Lower leg skin (tissue), 4 donors: ENCODE measurements at regions not wholly inside any gene's neighbourhood (a gene's known extent, or its start where the extent isn't known, plus 50 kb on each side); places are given as distances from the start of the nearest gene placed in this dataset.
A peak's percentile ranks its signal among the peaks of the same experiment; 100 is the strongest.

ENCODE experiments used
- DNase-seq, 2 donors: peaks; one replicate each; pipeline ENCODE4 v3.0.0-alpha.2; 2019; ENCODE audit warnings: low spot score in 2 of 2
- H3K4me3 ChIP-seq: fragments of 200-600 bp; sonication (generic); 2 replicates; pipeline ENCODE4 v1.5.1; 2017; ENCODE audit warnings: mild to moderate bottlenecking, low read depth; ENCODE audit not compliant: poor library complexity, severe bottlenecking
- CTCF ChIP-seq, 3 donors: fragments of 450-650 bp; IDR thresholded peaks; one replicate each; pipeline ENCODE4 v1.5.1; 2016; ENCODE audit warnings: antibody characterized with exemption in 3 of 3, mild to moderate bottlenecking in 3 of 3, moderate library complexity in 2 of 3
- POLR2A ChIP-seq, 2 donors: fragments of 450-650 bp; IDR thresholded peaks; one replicate each; pipeline ENCODE4 v1.6.1; 2016 to 2017; ENCODE audit warnings: antibody characterized with exemption in 2 of 2, mild to moderate bottlenecking in 1 of 2, moderate library complexity in 1 of 2
- WGBS, 2 donors: methylation state at CpG; one replicate each; pipeline ENCODE4 v1.1.5; 2018; 5-methylcytosine and 5-hydroxymethylcytosine counted together
- intact Hi-C: fragments of 100-400 bp; cut with DNase I; formaldehyde crosslinking; loops from one replicate; pipeline ENCODE4 v1.15.0; 2023; ENCODE audit warnings: low total_unique reads

GRCh38 chr9:134980516-134980915 is 62.8 kb upstream of the FCN1 start:
- intact Hi-C loops, result no loop called here
- WGBS, 2 donors, result 84 to 87% methylated on average over 9 of the region's 9 CpGs
- TF ChIP-seq CTCF (IDR thresholded peaks at IDR 0.05) (no peak), POLR2A (IDR thresholded peaks at IDR 0.05) (no peak)
- peak in 1 of 2 donors; percentile 45 for DNase-seq
- no peak overlapping the region for H3K4me3 ChIP-seq

GRCh38 chr9:134980991-134981390 is 63.3 kb upstream of the FCN1 start:
- WGBS, 2 donors, result 85 to 88% methylated on average over 9 to 10 of the region's 10 CpGs

GRCh38 chr9:134981829-134982228 is 64.1 kb upstream of the FCN1 start:
- DNase-seq, result peak in 1 of 2 donors; percentile 28
- H3K4me3 ChIP-seq, result no peak overlapping the region
- 92 to 95% methylated on average over 11 of the region's 11 CpGs for WGBS, 2 donors
- intact Hi-C loops, result no loop called here
- TF ChIP-seq POLR2A (IDR thresholded peaks at IDR 0.05) (no peak), CTCF (IDR thresholded peaks at IDR 0.05) (no peak)

More at GRCh38 chr9:134980991-134981390, 63.3 kb upstream of the FCN1 start:
- TF ChIP-seq POLR2A (IDR thresholded peaks at IDR 0.05) (no peak), CTCF (IDR thresholded peaks at IDR 0.05) (no peak)
- peak in 1 of 2 donors; percentile 46 for DNase-seq
- H3K4me3 ChIP-seq, result no peak overlapping the region
- intact Hi-C loops, result no loop called here

- TF ChIP-seq POLR2A (IDR thresholded peaks at IDR 0.05), result no peak
- no peak for TF ChIP-seq CTCF (IDR thresholded peaks at IDR 0.05)
- DNase-seq, result peak in 1 of 2 donors; percentile 46
- WGBS, 2 donors, result 82 to 84% methylated on average over 8 of the region's 8 CpGs
- H3K4me3 ChIP-seq, result no peak overlapping the region
- intact Hi-C loops, result no loop called here
Measured at GRCh38 chr9:134982311-134982710, 64.6 kb upstream of the FCN1 start.

- H3K4me3 ChIP-seq, result no peak overlapping the region
- peak in 1 of 2 donors; percentile 79 for DNase-seq
- TF ChIP-seq CTCF (IDR thresholded peaks at IDR 0.05) (no peak), POLR2A (IDR thresholded peaks at IDR 0.05) (no peak)
- intact Hi-C loops, result no loop called here
- 41 to 46% methylated on average over 15 of the region's 15 CpGs for WGBS, 2 donors
Measured at GRCh38 chr9:134983074-134983473, 65.4 kb upstream of the FCN1 start.
